ENCODE measurements at regions not wholly inside any gene's neighbourhood (a gene's known extent, or its start where the extent isn't known, plus 50 kb on each side); places are given as distances from the start of the nearest gene placed in this dataset.
"Not testable (repeated sequence)": the region's sequence is repeated elsewhere in the genome, so short reads cannot be mapped to it uniquely, and the experiment has no call there.

DNA sequence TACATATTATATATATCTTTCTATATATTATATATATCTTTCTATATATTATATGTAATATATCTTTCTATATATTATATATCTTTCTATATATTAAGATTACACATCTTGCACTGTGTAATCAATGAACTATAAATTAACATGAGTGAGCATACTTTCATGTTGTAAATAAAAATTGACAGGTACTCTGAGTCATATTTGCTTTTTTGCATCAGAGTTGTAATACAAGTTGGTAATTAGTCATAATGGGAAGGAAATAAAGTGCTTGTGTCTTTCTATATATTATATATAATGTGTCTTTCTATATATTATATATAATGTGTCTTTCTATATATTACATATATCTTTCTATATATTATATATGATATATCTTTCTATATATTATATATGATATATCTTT lies 172.5 kb upstream of the MAGI2 start:
- DNase-seq (ENCODE audit: low read depth): not testable (repeated sequence)

DNA sequence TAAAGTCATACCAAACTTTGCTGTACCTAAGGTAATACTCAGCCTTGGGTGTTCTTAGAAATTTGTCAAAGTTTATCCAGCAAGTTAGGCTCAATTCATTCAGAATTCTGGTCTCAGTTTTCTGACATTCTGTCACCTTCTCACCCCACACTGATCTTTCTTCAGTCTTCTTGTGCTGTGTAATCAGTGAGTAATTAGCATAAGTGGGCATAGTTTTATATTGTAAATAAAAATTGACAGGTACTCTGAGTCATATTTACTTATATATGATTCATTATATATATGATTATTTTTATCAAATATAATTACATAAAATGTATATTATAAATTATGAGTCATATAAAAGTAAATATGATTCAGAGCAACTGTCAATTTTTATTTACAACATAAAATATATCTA lies 170.9 kb upstream of the MAGI2 start:
- no peak for DNase-seq (ENCODE audit: low read depth)

DNA sequence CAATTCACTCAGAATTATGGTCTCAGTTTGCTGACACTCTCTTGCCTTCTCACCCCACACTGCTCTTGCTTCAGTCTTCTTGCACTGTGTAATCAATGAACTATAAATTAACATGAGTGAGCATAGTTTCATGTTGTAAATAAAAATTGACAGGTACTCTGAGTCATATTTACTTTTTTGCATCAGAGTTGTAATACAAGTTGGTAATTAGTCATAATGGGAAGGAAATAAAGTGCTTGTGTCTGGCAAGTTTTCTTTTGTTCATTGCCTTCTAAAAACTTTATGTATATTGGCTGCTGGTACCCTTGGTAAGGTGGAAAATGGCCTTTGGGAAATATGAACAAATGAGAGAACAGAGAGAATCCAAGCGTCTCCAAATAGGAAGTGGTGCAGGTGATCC lies 169.3 kb upstream of the MAGI2 start:
- DNase-seq (ENCODE audit: low read depth): no peak

DNA sequence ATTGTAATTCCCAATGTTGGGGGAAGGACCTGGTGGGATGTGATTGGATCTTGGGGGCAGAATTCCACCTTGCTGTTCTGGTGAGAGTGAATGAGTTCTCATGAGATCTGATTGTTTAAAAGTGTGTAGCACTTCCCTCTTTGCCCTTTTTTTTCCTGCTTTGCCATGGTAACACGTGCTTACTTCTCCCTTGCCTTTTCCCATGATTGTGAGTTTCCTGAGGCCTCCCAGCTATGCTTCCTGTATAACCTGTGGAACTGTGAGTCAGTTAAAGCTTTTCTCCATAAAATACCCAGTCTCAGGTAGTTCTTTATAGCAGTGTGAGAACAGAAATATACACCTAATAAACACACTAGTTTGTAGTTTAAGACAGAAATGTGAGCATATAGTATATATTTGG lies 166.8 kb upstream of the MAGI2 start:
- no peak for DNase-seq (ENCODE audit: low read depth)

DNA sequence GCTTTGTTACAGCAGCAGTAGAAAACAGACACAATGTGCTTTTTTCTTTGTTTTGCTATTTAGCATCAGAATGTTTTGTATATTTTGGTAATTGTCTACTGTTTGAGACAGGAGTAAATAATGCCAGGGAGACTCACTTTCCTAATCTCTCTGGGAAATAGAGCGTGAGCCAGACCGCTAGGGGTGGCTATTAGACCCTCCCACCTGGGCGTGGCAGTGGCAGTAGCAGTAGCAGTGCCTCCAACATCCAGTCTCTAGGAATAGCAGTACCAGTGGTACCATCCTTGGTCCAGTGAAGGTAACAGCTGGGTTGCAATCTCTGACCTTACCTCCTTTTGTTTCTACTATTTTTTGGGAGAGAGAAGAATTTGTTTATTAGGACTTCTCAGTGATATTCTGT lies 165.7 kb upstream of the MAGI2 start:
- no peak for DNase-seq (ENCODE audit: low read depth)

DNA sequence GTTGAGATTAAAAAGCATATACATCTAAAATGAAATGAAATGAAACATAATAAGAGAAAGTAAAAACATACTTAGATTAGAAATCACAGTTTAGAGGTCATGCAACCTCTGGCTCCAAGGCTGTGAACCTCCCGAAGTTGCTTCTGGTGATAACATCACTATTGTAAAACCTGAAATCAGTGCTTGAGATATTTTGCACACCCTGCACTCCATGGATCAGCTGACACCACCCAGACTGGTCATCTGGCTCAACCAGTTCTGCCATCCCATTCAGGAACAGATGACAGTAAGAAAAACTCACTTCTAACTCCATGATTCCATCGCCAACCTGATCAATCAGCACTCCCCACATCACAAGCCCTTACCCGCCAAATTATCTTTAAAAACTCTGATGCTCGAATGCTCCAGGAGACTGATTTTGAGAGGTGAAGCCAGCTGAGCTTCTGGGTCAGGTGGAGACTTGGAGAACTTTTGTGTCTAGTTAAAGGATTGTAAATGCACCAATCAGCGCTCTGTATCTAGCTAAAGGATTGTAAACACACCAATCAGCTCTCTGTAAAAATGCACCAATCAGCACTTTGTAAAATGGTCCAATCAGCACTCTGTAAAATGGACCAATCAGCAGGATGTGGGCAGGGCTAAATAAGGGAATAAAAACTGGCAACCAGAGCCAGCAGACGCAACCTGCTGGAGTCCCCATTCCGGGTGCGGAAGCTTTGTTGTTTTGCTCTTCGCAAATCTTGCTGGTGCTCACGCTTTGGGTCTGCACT lies 162.6 kb upstream of the MAGI2 start:
- DNase-seq (ENCODE audit: low read depth): no peak

DNA sequence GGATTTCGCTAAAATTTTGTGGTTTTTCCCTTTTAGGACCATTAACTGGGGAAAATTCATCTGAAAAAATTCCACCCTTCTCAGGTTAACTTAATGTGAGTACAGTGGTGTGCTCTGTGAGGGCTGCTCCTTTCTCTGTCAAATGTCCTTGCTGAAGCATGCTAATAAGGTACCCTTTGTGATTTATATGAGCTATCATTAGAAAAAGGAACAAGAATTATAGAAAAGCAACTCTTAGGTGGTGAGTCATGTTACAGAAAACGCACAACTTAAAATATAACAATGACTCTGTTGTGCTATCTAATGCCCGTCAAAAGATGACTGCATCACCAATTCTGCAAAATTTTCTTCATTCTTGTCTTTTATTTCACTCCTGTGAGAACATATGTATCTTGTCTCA lies 162.0 kb upstream of the MAGI2 start:
- DNase-seq (ENCODE audit: low read depth): no peak

DNA sequence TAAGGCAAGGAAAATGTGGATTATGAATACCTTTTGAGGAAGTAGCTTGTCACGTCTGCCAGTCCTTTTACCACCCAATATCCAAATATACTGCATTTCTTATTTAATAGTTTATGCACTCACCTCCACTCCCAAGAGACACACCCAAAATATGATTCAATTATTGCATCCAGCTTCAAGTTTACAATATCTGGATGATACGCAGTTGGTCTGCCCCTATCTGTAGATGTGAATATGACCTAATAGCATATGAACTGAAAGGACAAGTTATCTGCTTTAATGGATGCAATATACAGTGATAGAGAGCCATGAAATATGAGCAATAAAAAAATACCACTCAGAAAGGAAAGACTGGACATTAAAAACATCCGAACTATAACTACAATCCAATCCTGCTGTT lies 159.4 kb upstream of the MAGI2 start:
- DNase-seq (ENCODE audit: low read depth): no peak

DNA sequence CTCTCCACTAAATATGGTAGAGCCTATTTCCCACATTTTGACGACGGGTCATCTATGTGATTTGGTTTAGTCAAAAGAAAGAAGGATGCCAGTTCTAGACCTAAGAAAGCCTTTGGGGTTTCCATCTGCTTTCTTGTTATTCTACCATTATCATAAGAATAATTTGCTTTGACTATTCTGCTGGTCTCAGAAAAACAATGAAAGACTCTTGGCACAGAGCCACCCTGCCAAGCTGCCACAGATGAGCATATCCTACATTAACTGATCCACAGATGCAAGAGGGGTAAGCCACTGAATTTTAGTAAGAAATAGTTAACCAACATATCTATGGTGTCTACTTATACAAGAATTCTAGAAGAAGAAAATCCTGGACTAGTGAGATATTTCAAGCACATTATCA lies 158.6 kb upstream of the MAGI2 start:
- DNase-seq (ENCODE audit: low read depth): no peak

DNA sequence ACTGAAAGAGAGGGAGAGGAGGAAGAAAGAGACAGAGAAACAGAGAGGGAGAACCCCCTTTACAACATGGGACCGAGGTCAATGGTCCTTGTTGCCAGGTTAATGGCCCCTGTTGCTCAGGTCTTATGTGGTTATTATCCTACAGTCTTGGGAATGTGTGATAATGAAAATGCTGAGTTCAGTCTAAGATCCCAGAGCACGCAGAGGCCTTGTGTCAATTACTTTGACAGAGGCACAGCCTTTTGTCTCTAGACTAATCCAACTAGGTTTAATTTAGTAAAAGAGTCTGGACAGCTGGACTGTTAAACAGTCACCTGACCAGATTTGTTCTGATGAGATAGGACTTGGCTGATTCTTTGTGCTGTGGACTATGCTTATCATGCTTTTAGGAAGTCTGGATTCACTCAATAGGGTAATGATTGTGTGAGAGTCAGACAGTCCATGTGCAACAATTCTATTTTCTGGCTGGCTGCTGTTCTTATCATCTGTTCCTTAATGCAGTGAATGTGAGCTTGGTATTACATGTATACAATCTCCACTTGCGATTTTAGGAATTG lies 157.4 kb upstream of the MAGI2 start:
- DNase-seq (ENCODE audit: low read depth): no peak

DNA sequence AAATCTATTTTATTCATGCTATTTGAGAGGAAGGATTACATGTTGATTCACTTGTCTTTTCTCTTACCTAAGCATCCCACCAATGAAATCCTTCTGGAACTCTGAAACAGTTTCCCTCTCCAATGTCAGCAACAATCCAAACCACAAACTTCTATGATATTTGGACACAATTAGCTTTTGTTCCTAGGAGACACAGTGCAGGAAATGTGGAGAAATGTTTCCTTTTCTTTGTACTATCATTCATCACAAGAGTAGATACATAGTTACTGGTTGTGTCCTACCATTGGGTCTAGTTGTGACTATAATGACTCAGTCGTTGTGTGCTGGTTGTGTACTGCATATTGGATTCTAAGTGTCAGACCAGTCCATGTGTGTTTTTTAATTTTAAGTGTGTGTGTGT lies 156.8 kb upstream of the MAGI2 start:
- DNase-seq (ENCODE audit: low read depth): no peak

DNA sequence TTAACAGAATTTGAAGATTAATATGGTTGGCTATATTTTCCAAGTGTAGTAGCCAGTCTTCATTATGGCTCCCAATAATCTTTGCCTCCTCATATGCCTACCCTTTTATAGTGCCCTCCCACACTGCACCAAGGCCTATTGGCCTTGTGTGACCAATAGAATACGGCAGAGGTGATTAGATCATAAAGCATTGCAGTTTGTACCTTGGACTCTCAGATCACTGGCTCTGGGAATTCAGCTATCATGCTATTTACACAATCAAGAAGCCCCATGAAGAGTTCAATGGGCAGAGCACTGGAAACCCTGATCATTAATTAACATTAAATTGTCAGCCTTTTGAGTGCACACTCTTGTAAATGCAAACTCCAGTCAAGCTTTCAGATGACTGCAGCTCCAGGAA lies 154.5 kb upstream of the MAGI2 start:
- no peak for DNase-seq (ENCODE audit: low read depth)

DNA sequence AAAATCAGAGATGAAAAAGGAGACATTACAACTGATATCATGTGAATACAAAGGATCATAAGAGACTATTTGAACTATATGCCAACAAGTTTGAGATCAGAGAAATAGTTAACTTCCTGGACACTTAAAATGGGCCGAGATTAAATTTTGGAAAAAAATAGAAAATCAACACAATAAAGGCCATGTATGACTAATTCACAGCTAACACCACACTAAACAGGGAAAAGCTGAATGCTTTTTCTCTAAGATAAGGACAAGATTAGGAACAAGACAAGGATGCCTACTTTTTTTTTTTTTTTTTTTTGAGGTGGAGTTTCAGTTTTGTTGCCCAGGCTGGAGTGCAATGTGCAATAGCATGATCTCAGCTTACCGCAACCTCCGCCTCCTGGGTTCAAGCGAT lies 151.4 kb upstream of the MAGI2 start:
- no peak for DNase-seq (ENCODE audit: low read depth)

DNA sequence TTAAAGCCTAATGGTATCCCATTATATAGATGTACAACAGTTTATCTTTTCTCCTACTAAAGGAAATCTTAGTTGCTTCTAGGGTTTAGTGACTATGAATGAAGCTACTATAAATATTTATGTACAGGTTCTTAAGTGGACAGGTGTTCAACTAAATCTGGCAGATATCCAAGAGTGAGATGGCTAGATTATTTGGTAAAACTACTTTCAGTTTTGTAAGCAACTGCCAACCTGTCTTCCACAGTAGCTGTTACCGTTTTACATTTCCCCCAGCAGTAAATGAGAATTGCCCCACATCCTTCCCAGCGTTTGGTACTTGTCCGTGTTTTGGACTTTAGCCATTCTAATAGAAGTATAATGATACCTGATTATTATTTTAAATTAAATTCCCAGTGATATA lies 144.9 kb upstream of the MAGI2 start:
- DNase-seq (ENCODE audit: low read depth): no peak

DNA sequence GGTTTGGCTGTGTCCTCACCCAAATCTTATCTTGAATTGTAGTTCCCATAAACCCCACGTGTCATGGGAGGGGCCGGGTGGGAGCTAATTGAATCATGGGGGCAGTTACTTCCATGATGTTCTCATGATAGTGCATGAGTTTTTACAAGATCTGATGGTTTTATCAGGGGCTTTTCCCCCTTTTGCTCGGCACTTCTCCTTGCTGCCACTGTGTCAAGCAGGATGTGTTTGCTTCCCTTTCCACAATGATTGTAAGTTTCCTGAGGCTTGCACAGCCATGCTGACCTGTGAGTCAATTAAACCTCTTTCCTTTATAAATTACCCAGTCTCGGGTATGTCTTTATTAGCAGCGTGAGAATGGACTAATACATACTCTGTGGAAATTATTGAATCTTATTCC lies 141.2 kb upstream of the MAGI2 start:
- DNase-seq (ENCODE audit: low read depth): not testable (repeated sequence)

DNA sequence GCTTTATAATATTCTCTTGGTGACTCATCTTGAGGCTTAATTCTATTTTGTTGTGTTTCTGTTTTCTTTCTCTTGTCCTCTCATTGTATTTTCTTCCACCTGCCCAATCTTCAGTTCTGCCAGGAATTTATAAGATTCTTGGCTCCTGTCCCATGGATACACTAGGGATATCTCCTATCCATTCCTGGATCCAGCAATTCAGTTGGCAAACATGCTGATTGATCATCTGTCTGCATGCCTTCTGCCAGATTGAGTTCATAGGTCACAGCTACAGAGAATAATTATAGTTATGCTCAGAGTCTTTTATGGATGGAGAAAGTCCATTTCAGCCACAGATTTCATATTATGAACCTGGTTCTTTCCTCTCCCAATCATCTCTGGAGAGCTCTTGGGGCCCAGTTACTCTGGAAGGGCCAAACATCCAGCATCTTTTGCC lies 140.4 kb upstream of the MAGI2 start:
- DNase-seq (ENCODE audit: low read depth): no peak

DNA sequence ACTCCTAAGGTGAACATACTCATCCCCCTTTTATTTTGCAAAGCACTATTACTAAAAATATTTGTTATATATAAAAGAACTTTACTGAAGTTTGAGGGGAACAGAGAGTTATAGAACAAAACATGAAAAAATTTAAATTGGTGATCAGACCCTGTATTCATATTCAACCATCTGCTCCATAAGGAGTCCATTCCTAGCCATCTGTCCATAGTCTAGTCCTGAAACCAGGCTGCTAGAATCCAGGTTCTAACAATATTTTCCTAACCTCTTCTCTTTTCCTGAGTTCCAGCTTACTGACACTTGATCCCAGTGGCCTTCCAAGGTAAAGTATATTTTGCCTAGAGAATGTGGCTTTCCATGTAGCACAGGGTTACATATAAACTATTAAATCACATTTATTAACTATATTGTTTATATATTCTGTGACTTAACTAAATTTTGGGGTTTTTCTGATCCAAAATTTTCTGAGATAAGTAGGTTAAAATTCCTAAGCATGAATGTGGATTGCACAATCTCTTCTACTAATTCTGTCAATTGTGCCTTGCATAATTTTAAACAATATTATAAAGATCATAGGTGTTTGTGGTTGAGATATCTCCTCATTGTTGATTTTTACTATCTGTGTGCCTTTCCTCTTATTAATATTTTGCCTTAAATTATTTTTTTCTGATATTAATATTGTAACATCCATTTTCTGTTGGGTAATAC lies 137.6 kb upstream of the MAGI2 start:
- no peak for DNase-seq (ENCODE audit: low read depth)

DNA sequence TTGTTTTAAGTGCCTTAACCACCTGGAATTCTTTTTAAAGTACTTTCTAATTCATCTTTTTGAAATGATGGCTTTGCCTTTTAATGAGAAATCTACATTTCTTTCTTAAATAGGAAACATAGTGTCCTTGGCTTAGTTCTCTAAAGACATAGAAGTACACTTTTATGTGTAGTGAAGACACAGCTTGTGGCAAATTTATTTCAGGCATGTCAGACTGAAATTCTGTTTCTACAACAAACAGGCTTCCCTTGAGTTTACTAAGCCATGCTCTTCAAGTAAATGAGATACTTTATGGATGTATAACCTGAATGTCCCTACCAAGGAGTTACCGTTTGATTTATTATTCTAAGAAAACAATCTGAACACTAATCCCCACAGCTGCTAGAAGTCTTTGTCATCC lies 136.9 kb upstream of the MAGI2 start:
- DNase-seq (ENCODE audit: low read depth): no peak

DNA sequence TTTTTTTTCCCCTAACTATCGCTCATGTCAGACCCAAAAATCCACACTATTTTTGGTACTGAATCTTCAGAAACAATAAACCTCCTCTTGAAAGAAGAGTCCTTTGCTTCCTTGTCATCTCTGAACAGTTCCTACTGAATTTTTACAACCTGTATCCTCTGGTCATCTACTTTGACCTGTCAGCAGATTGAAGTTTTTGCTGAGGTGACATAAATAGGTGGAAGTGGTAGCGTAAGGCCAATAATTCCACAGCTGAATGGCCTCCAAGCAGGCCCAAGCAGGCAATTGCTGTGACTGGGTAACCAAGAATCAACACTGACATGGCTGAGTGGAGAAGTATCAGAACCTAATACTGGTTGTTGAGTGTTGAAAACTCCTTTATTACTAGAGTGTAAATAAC lies 117.4 kb upstream of the MAGI2 start:
- DNase-seq (ENCODE audit: low read depth): no peak

DNA sequence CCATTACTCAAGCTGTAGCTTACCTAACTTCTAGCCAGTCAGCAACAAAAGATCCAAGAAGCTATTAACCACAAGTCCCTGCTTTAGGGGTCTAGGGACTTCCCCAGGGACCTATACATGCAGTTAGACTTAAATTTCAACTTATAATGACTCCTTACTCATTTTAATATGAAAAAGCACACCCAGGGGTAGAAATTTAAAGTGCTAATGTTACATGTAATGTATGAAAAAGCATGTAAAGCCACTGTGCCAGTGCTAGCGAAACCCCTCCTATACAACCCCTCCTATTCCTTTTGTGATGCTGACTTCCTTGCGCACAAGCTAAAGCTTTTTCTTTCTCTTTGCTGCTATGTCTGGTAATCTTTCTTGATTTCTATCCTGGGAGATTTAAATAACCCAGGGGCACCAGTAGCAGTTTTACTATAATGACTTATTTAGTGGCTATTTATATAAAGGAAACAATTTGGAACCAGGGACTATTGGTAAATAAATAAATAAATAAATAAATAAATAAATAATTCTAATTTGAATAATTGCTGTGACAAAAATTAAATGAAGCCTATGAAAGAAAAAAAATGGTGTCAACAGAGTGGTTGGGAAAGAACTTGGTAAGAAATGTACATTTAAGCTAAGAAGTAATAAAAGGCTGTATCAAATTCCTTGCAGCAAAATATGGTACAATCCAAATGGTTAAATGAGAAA lies 110.5 kb upstream of the MAGI2 start:
- DNase-seq (ENCODE audit: low read depth): no peak

DNA sequence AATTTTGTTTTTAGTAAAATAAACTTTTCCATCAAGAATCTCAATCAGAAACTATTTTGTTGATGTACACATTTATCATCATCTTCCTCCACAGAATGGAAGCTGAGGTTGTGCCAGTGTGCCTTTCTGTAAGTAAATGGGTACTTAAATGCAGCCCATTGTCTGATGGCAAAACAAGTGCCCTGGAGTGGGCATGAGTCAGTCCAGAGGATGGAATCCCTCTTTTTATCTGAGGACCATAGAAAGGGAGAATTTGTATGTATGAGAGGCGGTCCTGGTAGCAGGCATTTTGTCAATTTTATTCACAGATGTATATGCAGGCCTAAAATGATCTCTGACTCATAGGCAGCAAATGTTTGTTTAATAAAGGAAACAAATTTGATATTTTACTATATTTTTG lies 102.1 kb upstream of the MAGI2 start:
- no peak for DNase-seq (ENCODE audit: low read depth)

DNA sequence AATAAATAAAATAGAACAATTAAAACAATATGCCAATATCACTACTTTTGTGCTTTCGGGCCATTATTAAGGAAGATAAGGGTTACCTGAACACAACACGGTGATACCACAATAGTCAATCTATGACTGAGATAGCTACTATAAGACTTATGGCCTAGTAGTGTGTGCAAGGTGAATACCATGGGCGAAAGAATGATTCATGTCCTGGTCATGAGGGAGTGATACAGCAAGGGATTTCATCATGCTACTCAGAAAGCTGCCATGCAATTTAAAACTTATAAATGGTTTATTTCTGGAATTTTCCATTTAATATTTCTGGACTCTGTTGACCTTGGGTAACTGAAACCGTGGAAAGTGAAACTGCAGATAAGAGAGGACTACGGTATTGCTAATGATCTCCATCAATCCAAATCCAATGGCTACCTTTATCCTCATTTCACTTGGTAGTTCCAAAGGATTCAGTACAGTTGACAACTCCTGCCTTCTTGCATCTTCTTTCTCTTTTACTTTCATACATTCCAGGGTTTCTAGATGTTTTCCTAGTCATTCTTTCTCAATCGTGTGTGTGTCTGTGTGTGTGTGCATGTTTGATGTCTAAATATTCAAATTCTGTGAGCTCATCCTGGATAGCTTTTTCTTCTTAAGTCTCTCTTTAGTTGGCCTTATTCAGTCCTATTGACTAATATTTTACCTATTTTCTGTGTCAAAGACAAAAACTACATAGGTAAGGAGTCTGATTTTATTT lies 100.5 kb upstream of the MAGI2 start:
- DNase-seq (ENCODE audit: low read depth): no peak
